ENCODE measurements at regions not wholly inside any gene's neighbourhood (a gene's known extent, or its start where the extent isn't known, plus 50 kb on each side); places are given as distances from the start of the nearest gene placed in this dataset.

DNA sequence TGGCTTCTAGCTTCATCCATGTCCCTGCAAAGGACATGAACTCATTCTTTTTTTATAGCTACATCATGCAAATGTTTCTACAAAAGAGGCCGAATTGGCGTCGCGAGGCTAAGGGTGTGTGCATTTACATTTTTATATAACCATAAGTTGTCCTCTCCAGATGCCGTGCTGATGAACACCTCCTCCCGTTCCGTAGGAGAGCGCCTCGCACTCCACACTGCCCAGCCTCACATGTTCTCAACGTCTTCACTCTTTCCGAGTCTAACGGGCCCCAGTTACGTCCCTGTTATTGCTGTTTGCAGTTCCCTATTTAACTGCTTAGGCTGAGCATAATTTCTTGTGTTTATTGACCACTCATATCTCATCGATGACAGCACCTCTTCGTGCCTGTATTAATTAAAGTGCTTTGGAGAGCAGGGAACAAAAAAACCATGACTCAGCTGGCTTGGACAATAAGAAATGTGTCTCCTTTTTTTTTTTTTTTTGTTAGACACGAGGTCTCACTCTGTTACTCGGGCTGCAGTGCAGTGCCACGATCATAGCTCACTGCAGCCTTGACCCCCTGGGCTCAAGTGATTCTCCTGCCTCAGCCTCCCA, 113.5 kb upstream of the SDK1 start:
- no peak for TF ChIP-seq POLR2A (IDR thresholded peaks at IDR 0.05)
- TF ChIP-seq, protein P1, sequence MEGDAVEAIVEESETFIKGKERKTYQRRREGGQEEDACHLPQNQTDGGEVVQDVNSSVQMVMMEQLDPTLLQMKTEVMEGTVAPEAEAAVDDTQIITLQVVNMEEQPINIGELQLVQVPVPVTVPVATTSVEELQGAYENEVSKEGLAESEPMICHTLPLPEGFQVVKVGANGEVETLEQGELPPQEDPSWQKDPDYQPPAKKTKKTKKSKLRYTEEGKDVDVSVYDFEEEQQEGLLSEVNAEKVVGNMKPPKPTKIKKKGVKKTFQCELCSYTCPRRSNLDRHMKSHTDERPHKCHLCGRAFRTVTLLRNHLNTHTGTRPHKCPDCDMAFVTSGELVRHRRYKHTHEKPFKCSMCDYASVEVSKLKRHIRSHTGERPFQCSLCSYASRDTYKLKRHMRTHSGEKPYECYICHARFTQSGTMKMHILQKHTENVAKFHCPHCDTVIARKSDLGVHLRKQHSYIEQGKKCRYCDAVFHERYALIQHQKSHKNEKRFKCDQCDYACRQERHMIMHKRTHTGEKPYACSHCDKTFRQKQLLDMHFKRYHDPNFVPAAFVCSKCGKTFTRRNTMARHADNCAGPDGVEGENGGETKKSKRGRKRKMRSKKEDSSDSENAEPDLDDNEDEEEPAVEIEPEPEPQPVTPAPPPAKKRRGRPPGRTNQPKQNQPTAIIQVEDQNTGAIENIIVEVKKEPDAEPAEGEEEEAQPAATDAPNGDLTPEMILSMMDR (IDR thresholded peaks at IDR 0.05): no peak
